HCT116 (cell line): ENCODE measurements at regions not wholly inside any gene's neighbourhood (a gene's known extent, or its start where the extent isn't known, plus 50 kb on each side); places are given as distances from the start of the nearest gene placed in this dataset.

Source experiments
- ATAC-seq: fragments of 200-7000 bp; cut with Tn5 transposase; 2 replicates; pipeline ENCODE4 v1.9.1; 2020; ENCODE audit warnings: mild to moderate bottlenecking, moderate library complexity
- BruUV-seq: library from RNA; stranded (reverse); fragments of 400-500 nt; replicated peaks from 2 replicates; lab custom pipeline; 2021; lab: Mats Ljungman, UMichigan
- CTCF ChIA-PET: fragments of 300-600 bp; sonication (Branson Sonifier 250); formaldehyde crosslinking; loops from one replicate; lab custom pipeline; 2021; ENCODE audit warnings: antibody characterized with exemption; lab: Charles Lee
- POLR2A ChIA-PET: fragments of 300-600, 350-600 bp; sonication (Branson Sonifier 250); formaldehyde crosslinking; loops from one replicate; lab custom pipeline; 2021; ENCODE audit warnings: antibody characterized with exemption; lab: Charles Lee
- RAD21 ChIA-PET, 2 experiments: fragments of 300-600 bp; sonication (Branson Sonifier 250); formaldehyde crosslinking; loops; one replicate each; lab custom pipeline; 2023; ENCODE audit warnings: low total read pairs in 2 of 2; ENCODE audit not compliant: uncharacterized antibody in 2 of 2, unreplicated experiment in 2 of 2, low non-redundant PET in 1 of 2; lab: Charles Lee
- DNase-seq: peaks from one replicate; pipeline ENCODE4 v3.0.0-alpha.2; 2010; ENCODE audit warnings: low read depth, low spot score
- H2AFZ ChIP-seq: fragments of 200-600 bp; shearing (Covaris generic), sonication (generic); 2 replicates; pipeline ENCODE4 v1.6.1; 2017; ENCODE audit warnings: low read depth, mixed run types, mixed read lengths, antibody characterized with exemption, low read length; ENCODE audit not compliant: poor library complexity, severe bottlenecking
- H3K27ac ChIP-seq: 2 replicates; pipeline ENCODE4 v1.5.1; 2012; ENCODE audit warnings: low read depth, low read length
- H3K27me3 ChIP-seq: fragments of 200-600 bp; sonication (generic); 2 replicates; pipeline ENCODE4 v1.6.1; 2016; ENCODE audit warnings: mixed run types, low read length, mixed read lengths; ENCODE audit not compliant: insufficient read depth
- H3K36me3 ChIP-seq, 2 experiments: fragments of 200-500 bp in 1 of 2; fragments of 200-600 bp in 1 of 2; sonication (Bioruptor generic) in 1 of 2; sonication (generic) in 1 of 2; 2 replicates each; pipeline versions ENCODE4 v1.5.1 to v1.6.1; 2014 to 2016; ENCODE audit warnings: low read length in 2 of 2, inconsistent platforms in 1 of 2, mixed read lengths in 1 of 2, mixed run types in 1 of 2; ENCODE audit not compliant: insufficient read depth in 2 of 2, control insufficient read depth in 1 of 2
- H3K4me1 ChIP-seq, 2 experiments: fragments of 200-600 bp in 1 of 2; sonication (generic) in 1 of 2; 2 replicates each; pipeline versions ENCODE4 v1.5.1 to v1.6.1; 2012 to 2017; ENCODE audit warnings: low read length in 2 of 2, inconsistent platforms in 1 of 2, mild to moderate bottlenecking in 1 of 2, mixed read lengths in 1 of 2, mixed run types in 1 of 2, moderate library complexity in 1 of 2; ENCODE audit not compliant: insufficient read depth in 2 of 2, control insufficient read depth in 1 of 2
- H3K4me2 ChIP-seq: fragments of 200-600 bp; sonication (generic); 2 replicates; pipeline ENCODE4 v1.6.1; 2017; ENCODE audit warnings: mixed run types, low read length, mixed read lengths
- H3K4me3 ChIP-seq, 2 experiments: fragments of 200-600 bp in 1 of 2; sonication (generic) in 1 of 2; replicated peaks in 1 of 2; 2 replicates each; pipeline ENCODE4 v1.5.1; 2011 to 2016; ENCODE audit warnings: low read length in 2 of 2, control low read depth in 1 of 2, low read depth in 1 of 2, mild to moderate bottlenecking in 1 of 2, mixed read lengths in 1 of 2, mixed run types in 1 of 2
- H3K79me2 ChIP-seq: fragments of 200-600 bp; sonication (generic); 2 replicates; pipeline ENCODE4 v1.6.1; 2017; ENCODE audit warnings: mild to moderate bottlenecking, mixed run types, low read length, moderate library complexity, mixed read lengths; ENCODE audit not compliant: insufficient read depth
- H3K9ac ChIP-seq: fragments of 200-600 bp; sonication (generic); 2 replicates; pipeline ENCODE4 v1.6.1; 2016; ENCODE audit warnings: low read length, mixed read lengths
- H3K9me2 ChIP-seq: fragments of 200-600 bp; sonication (generic), shearing (Covaris generic); 2 replicates; pipeline ENCODE4 v1.6.1; 2017; ENCODE audit warnings: mixed run types, mild to moderate bottlenecking, moderate library complexity; ENCODE audit not compliant: insufficient read depth
- H3K9me3 ChIP-seq, 2 experiments: fragments of 200-500 bp in 1 of 2; fragments of 200-600 bp in 1 of 2; sonication (Bioruptor generic) in 1 of 2; sonication (generic) in 1 of 2; 2 replicates each; pipeline ENCODE4 v1.6.1; 2014 to 2017; ENCODE audit warnings: low read length in 2 of 2, mixed read lengths in 2 of 2, inconsistent platforms in 1 of 2, low read depth in 1 of 2, mild to moderate bottlenecking in 1 of 2, mixed run types in 1 of 2, moderate library complexity in 1 of 2; ENCODE audit not compliant: control insufficient read depth in 1 of 2, insufficient read depth in 1 of 2
- H4K20me1 ChIP-seq: fragments of 200-600 bp; sonication (generic), shearing (Covaris generic); 2 replicates; pipeline ENCODE4 v1.6.1; 2017; ENCODE audit warnings: mixed run types, mild to moderate bottlenecking, moderate library complexity; ENCODE audit not compliant: insufficient read depth
- ATF3 ChIP-seq: IDR thresholded peaks from 2 replicates; pipeline ENCODE4 v1.6.1; 2012
- CBX3 ChIP-seq: IDR thresholded peaks from 2 replicates; pipeline ENCODE4 v1.6.1; 2012; ENCODE audit warnings: low read depth
- CTCF ChIP-seq, 3 experiments: fragments of 200-600 bp in 1 of 3; sonication (generic) in 1 of 3; IDR thresholded peaks in 2 of 3; conservative IDR thresholded peaks in 1 of 3; 2 replicates each; pipeline ENCODE4 v1.5.1; 2012 to 2017; ENCODE audit warnings: low read depth in 2 of 3, low read length in 2 of 3, antibody characterized with exemption in 1 of 3, borderline replicate concordance in 1 of 3, control low read depth in 1 of 3, mild to moderate bottlenecking in 1 of 3, mixed read lengths in 1 of 3, mixed run types in 1 of 3, moderate library complexity in 1 of 3; ENCODE audit not compliant: insufficient read depth in 1 of 3
- EGR1 ChIP-seq: IDR thresholded peaks from 2 replicates; pipeline ENCODE4 v1.6.1; 2012; ENCODE audit warnings: low read depth
- ELF1 ChIP-seq: IDR thresholded peaks from 2 replicates; pipeline ENCODE4 v1.6.1; 2012; ENCODE audit warnings: low read depth, borderline replicate concordance
- EZH2phosphoT487 ChIP-seq: fragments of 200-600 bp; IDR thresholded peaks from 2 replicates; pipeline ENCODE4 v1.6.1; 2018; ENCODE audit warnings: antibody characterized with exemption, borderline replicate concordance
- FOSL1 ChIP-seq: IDR thresholded peaks from 2 replicates; pipeline ENCODE4 v1.6.1; 2012; ENCODE audit warnings: low read depth
- JUND ChIP-seq: IDR thresholded peaks from 2 replicates; pipeline ENCODE4 v1.6.1; 2012
- MAX ChIP-seq: IDR thresholded peaks from 2 replicates; pipeline ENCODE4 v1.6.1; 2012
- POLR2A ChIP-seq: IDR thresholded peaks from 2 replicates; pipeline ENCODE4 v1.7.0; 2011; ENCODE audit warnings: borderline replicate concordance; ENCODE audit not compliant: insufficient read depth, insufficient read length; ENCODE audit errors: extremely low read depth
- SIN3A ChIP-seq: IDR thresholded peaks from 2 replicates; pipeline ENCODE4 v1.6.1; 2012; ENCODE audit warnings: low read depth
- ZFX ChIP-seq: fragments of 450-650 bp; IDR thresholded peaks from 2 replicates; pipeline ENCODE4 v1.6.1; 2017
- ZNF274 ChIP-seq: fragments of 200-500 bp; sonication (Bioruptor generic); IDR thresholded peaks from 2 replicates; pipeline ENCODE4 v1.6.1; 2014; ENCODE audit warnings: mild to moderate bottlenecking, low read depth, low read length, inconsistent platforms
- intact Hi-C: fragments of 100-400 bp; cut with micrococcal nuclease; formaldehyde crosslinking; loops from 2 replicates; pipeline ENCODE4 v1.10.0; 2022

GRCh38 chr2:58401936-58402335 lies 160.8 kb upstream of the FANCL start:
- ChIA-PET RAD21 (no interaction called here), CTCF (no interaction called here), POLR2A (no interaction called here)
- H3K27ac ChIP-seq = no peak overlapping the region
- no peaks in the 10 kb centered on the region for H3K27me3 ChIP-seq
- no peaks in the 10 kb centered on the region for H3K4me1 ChIP-seq
- no peak overlapping the region for H3K4me3 ChIP-seq
- no peaks in the 10 kb centered on the region for H3K9me3 ChIP-seq
- H4K20me1 ChIP-seq = no peaks in the 10 kb centered on the region
- no peak overlapping the region for H2AFZ ChIP-seq
- DNase-seq (no peak), ATAC-seq (no peak)
- intact Hi-C loops = no loop called here
- no peaks in the 10 kb centered on the region for H3K36me3 ChIP-seq
- no TSS peak for BruUV-seq
- H3K9me2 ChIP-seq = no peaks in the 10 kb centered on the region
- H3K9ac ChIP-seq = no peak overlapping the region
- TF ChIP-seq CBX3 (no peak), ZNF274 (no peak), SIN3A (no peak), EZH2phosphoT487 (no peak), ZFX (no peak), CTCF (IDR thresholded peaks at IDR 0.05 in 2 of 3, conservative IDR thresholded peaks at IDR 0.05 in 1 of 3; ENCODE audit: borderline replicate concordance in 1 of 3, insufficient read depth in 1 of 3, low read depth in 2 of 3, low read length in 2 of 3) (no peak), JUND (no peak), POLR2A (no peak), ATF3 (no peak), EGR1 (no peak), MAX (no peak), FOSL1 (no peak), ELF1 (no peak)
- H3K4me2 ChIP-seq = no peak overlapping the region
- H3K79me2 ChIP-seq = no peaks in the 10 kb centered on the region
